Thyroid gland (tissue), 4 donors: ENCODE measurements at regions not wholly inside any gene's neighbourhood (a gene's known extent, or its start where the extent isn't known, plus 50 kb on each side); places are given as distances from the start of the nearest gene placed in this dataset.
"Not testable (repeated sequence)": the region's sequence is repeated elsewhere in the genome, so short reads cannot be mapped to it uniquely, and the experiment has no call there.

Source experiments
- DNase-seq, 2 donors: peaks; one replicate each; pipeline ENCODE4 v3.0.0-alpha.2; 2019
- H3K27ac ChIP-seq, 3 donors: fragments of 200-600 bp; sonication (generic); 1 replicate in 2 of 3; 2 replicates in 1 of 3; pipeline ENCODE4 v1.5.1; 2016 to 2019; ENCODE audit warnings: mild to moderate bottlenecking in 1 of 3, moderate library complexity in 1 of 3
- H3K27me3 ChIP-seq: fragments of 200-600 bp; sonication (generic); one replicate; pipeline ENCODE4 v1.5.1; 2019
- H3K36me3 ChIP-seq, 2 donors: fragments of 200-600 bp; sonication (generic); one replicate each; pipeline ENCODE4 v1.5.1; 2016 to 2019
- H3K4me1 ChIP-seq, 2 donors: fragments of 200-600 bp; sonication (generic); one replicate each; pipeline ENCODE4 v1.5.1; 2017 to 2019
- H3K4me3 ChIP-seq, 3 donors: fragments of 200-600 bp; sonication (generic); replicated peaks in 1 of 3; 1 replicate in 2 of 3; 2 replicates in 1 of 3; pipeline ENCODE4 v1.5.1; 2016; ENCODE audit warnings: mild to moderate bottlenecking in 1 of 3
- H3K9me3 ChIP-seq: fragments of 200-600 bp; sonication (generic); one replicate; pipeline ENCODE4 v1.5.1; 2017
- CTCF ChIP-seq, 6 experiments: fragments of 200-600 bp in 3 of 6; fragments of 450-650 bp in 3 of 6; sonication (generic) in 3 of 6; IDR thresholded peaks; one replicate each; pipeline ENCODE4 v1.5.1; 2016 to 2019; ENCODE audit warnings: antibody characterized with exemption in 6 of 6, mild to moderate bottlenecking in 2 of 6, inconsistent platforms in 1 of 6, moderate library complexity in 1 of 6
- POLR2A ChIP-seq, 2 donors: fragments of 450-650 bp; IDR thresholded peaks; one replicate each; pipeline ENCODE4 v1.6.1; 2017; ENCODE audit warnings: antibody characterized with exemption in 2 of 2, mild to moderate bottlenecking in 2 of 2, moderate library complexity in 1 of 2
- WGBS, 2 donors: methylation state at CpG; one replicate each; pipeline ENCODE4 v1.1.5; 2017; 5-methylcytosine and 5-hydroxymethylcytosine counted together
- intact Hi-C: fragments of 100-400 bp; cut with DNase I; formaldehyde crosslinking; loops from one replicate; pipeline ENCODE4 v1.15.1; 2023

- TF ChIP-seq POLR2A (IDR thresholded peaks at IDR 0.05) (no peak), CTCF (IDR thresholded peaks at IDR 0.05) (no peak)
- Histone ChIP-seq H3K9me3 (no peaks in the 10 kb centered on the region), H3K27ac (no peak overlapping the region), H3K27me3 (no peaks in the 10 kb centered on the region), H3K4me3 (no peak overlapping the region), H3K36me3 (no peaks in the 10 kb centered on the region), H3K4me1 (no peaks in the 10 kb centered on the region)
- intact Hi-C loops = no loop called here
- peak; percentile 28 to 36 for DNase-seq
- 44 to 53% methylated on average over 6 of the region's 6 CpGs for WGBS, 2 donors
These were observed 217.4 kb upstream of the PDE3A start for GRCh38 chr12:20150835-20151422.

GRCh38 chr12:20154052-20154451, 214.3 kb upstream of the PDE3A start:
- H3K4me1 ChIP-seq = no peaks in the 10 kb centered on the region
- intact Hi-C loops = no loop called here
- no peak overlapping the region for H3K27ac ChIP-seq
- no peaks in the 10 kb centered on the region for H3K9me3 ChIP-seq
- H3K4me3 ChIP-seq = no peak overlapping the region
- TF ChIP-seq CTCF (IDR thresholded peaks at IDR 0.05) (no peak), POLR2A (IDR thresholded peaks at IDR 0.05) (no peak)
- WGBS, 2 donors = 94 to 96% methylated on average over 1 of the region's 1 CpG
- H3K36me3 ChIP-seq = no peaks in the 10 kb centered on the region
- no peak for DNase-seq
- no peaks in the 10 kb centered on the region for H3K27me3 ChIP-seq

DNA sequence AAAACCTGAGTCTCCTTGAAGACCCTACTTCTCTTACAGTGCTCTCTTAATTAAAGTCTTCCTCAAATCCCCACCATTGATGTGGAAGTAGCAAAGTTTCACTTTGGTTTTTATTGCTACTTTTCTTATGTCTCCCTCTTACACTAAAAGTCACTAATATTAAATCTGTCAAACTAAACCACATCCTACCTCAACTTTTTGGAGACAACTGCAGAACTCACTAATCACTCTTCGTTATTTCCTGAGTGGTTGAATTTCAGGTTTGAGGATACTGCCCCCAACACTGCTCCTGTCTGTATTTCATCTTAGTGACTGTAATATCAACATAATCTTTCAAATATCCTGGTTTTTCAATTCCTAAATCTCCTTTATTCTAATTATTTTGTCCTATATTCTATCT, 213.0 kb upstream of the PDE3A start:
- intact Hi-C loops = no loop called here
- WGBS, 2 donors = 80 to 95% methylated on average over 1 of the region's 1 CpG
- Histone ChIP-seq H3K4me3 (no peak overlapping the region), H3K9me3 (no peaks in the 10 kb centered on the region), H3K27me3 (no peaks in the 10 kb centered on the region), H3K4me1 (no peaks in the 10 kb centered on the region), H3K36me3 (no peaks in the 10 kb centered on the region), H3K27ac (no peak overlapping the region)
- TF ChIP-seq POLR2A (IDR thresholded peaks at IDR 0.05) (no peak), CTCF (IDR thresholded peaks at IDR 0.05) (no peak)
- no peak for DNase-seq

GRCh38 chr12:20160899-20161298, 207.4 kb upstream of the PDE3A start:
- H3K9me3 ChIP-seq, H3K27ac ChIP-seq, DNase-seq, H3K4me1 ChIP-seq, H3K36me3 ChIP-seq, intact Hi-C loops, H3K4me3 ChIP-seq, H3K27me3 ChIP-seq: not testable (repeated sequence)
- WGBS, 2 donors = 54 to 88% methylated on average over 1 to 4 of the region's 4 CpGs

GRCh38 chr12:20174528-20175175, 193.7 kb upstream of the PDE3A start:
- TF ChIP-seq CTCF (IDR thresholded peaks at IDR 0.05) (no peak), POLR2A (IDR thresholded peaks at IDR 0.05) (no peak)
- H3K4me1 ChIP-seq = no peaks in the 10 kb centered on the region
- H3K9me3 ChIP-seq = no peaks in the 10 kb centered on the region
- DNase-seq = no peak
- intact Hi-C loops = no loop called here
- 87 to 93% methylated on average over 9 of the region's 9 CpGs for WGBS, 2 donors
- no peak overlapping the region for H3K27ac ChIP-seq
- no peak overlapping the region for H3K4me3 ChIP-seq
- H3K36me3 ChIP-seq = no peaks in the 10 kb centered on the region
- no peaks in the 10 kb centered on the region for H3K27me3 ChIP-seq
